Endodermal cell (in vitro differentiated cells): ENCODE measurements at regions not wholly inside any gene's neighbourhood (a gene's known extent, or its start where the extent isn't known, plus 50 kb on each side); places are given as distances from the start of the nearest gene placed in this dataset.

Source experiments
- DNase-seq: peaks from one replicate; pipeline ENCODE4 v3.0.0-alpha.2; 2017
- H3K27ac ChIP-seq: 2 replicates; pipeline ENCODE4 v1.5.1; 2013; ENCODE audit warnings: mild to moderate bottlenecking, low read depth, low read length, moderate library complexity
- H3K27me3 ChIP-seq: 2 replicates; pipeline ENCODE4 v1.6.1; 2013; ENCODE audit warnings: mild to moderate bottlenecking, low read length, moderate library complexity; ENCODE audit not compliant: insufficient read depth, control insufficient read depth, poor library complexity, severe bottlenecking
- H3K36me3 ChIP-seq: 2 replicates; pipeline ENCODE4 v1.7.0; 2013; ENCODE audit warnings: mild to moderate bottlenecking, low read length, moderate library complexity; ENCODE audit not compliant: control insufficient read depth, insufficient read depth
- H3K4me1 ChIP-seq: one replicate; pipeline ENCODE4 v1.7.0; 2013; ENCODE audit warnings: low read length; ENCODE audit not compliant: control insufficient read depth, insufficient read depth
- H3K4me3 ChIP-seq: 2 replicates; pipeline ENCODE4 v1.5.1; 2013; ENCODE audit warnings: mild to moderate bottlenecking, low read length, moderate library complexity
- H3K9ac ChIP-seq: 2 replicates; pipeline ENCODE4 v1.6.1; 2013; ENCODE audit warnings: mild to moderate bottlenecking, low read length, moderate library complexity; ENCODE audit not compliant: poor library complexity, severe bottlenecking; ENCODE audit errors: extremely low read depth
- H3K9me3 ChIP-seq: 2 replicates; pipeline ENCODE4 v1.6.1; 2013; ENCODE audit warnings: mild to moderate bottlenecking, low read length, moderate library complexity; ENCODE audit not compliant: control insufficient read depth
- H3K27ac Mint-ChIP-seq: 2 replicates; pipeline ENCODE4 v1.8.0; 2020; ENCODE audit warnings: mixed read lengths
- H3K27me3 Mint-ChIP-seq: 2 replicates; pipeline ENCODE4 v1.8.0; 2021; ENCODE audit warnings: mild to moderate bottlenecking, mixed read lengths; ENCODE audit not compliant: insufficient read depth
- H3K36me3 Mint-ChIP-seq: 2 replicates; pipeline ENCODE4 v1.8.0; 2020; ENCODE audit warnings: low read depth, mixed read lengths
- H3K4me1 Mint-ChIP-seq: 2 replicates; pipeline ENCODE4 v1.8.0; 2020; ENCODE audit warnings: mixed read lengths
- H3K4me3 Mint-ChIP-seq: 2 replicates; pipeline ENCODE4 v1.8.0; 2020; ENCODE audit warnings: mild to moderate bottlenecking, moderate library complexity, mixed read lengths
- H3K9me3 Mint-ChIP-seq: 2 replicates; pipeline ENCODE4 v1.8.0; 2020; ENCODE audit warnings: mild to moderate bottlenecking, mixed read lengths
- CTCF ChIP-seq: fragments of 200-600 bp; sonication (generic); conservative IDR thresholded peaks from 2 replicates; pipeline ENCODE4 v1.5.0; 2021; ENCODE audit warnings: antibody characterized with exemption, mild to moderate bottlenecking
- WGBS, 2 experiments: methylation state at CpG; one replicate each; pipeline versions ENCODE4 v1.1.5 to v1.1.7; 2013; ENCODE audit warnings: missing lambda C conversion rate in 2 of 2, mixed read lengths in 1 of 2; ENCODE audit not compliant: insufficient coverage in 1 of 2, insufficient read length in 1 of 2; 5-methylcytosine and 5-hydroxymethylcytosine counted together

- Mint-ChIP-seq H3K9me3 (no peaks in the 10 kb centered on the region), H3K4me1 (peaks cover 5% of the 10 kb centered on the region), H3K36me3 (no peaks in the 10 kb centered on the region), H3K4me3 (no peak overlapping the region), H3K27me3 (no peaks in the 10 kb centered on the region), H3K27ac (no peak overlapping the region)
- H3K36me3 ChIP-seq, result no peaks in the 10 kb centered on the region
- H3K9ac ChIP-seq, result no peak overlapping the region
- WGBS, 2 experiments, result 89 to 95% methylated on average over 2 of the region's 2 CpGs
- H3K9me3 ChIP-seq, result no peaks in the 10 kb centered on the region
- no peak overlapping the region for H3K4me3 ChIP-seq
- no peak for DNase-seq
- H3K27me3 ChIP-seq, result no peaks in the 10 kb centered on the region
- TF ChIP-seq CTCF, result no peak
- no peak overlapping the region for H3K27ac ChIP-seq
- H3K4me1 ChIP-seq, result no peaks in the 10 kb centered on the region
These were observed 163.4 kb upstream of the DPYD start for GRCh38 chr1:98084188-98084587.

- Mint-ChIP-seq H3K4me3 (no peak overlapping the region), H3K27ac (no peak overlapping the region), H3K27me3 (no peaks in the 10 kb centered on the region), H3K4me1 (peaks cover 4% of the 10 kb centered on the region), H3K9me3 (no peaks in the 10 kb centered on the region), H3K36me3 (no peaks in the 10 kb centered on the region)
- DNase-seq, result no peak
- H3K27ac ChIP-seq, result no peak overlapping the region
- no peaks in the 10 kb centered on the region for H3K27me3 ChIP-seq
- no peaks in the 10 kb centered on the region for H3K9me3 ChIP-seq
- no peaks in the 10 kb centered on the region for H3K4me1 ChIP-seq
- no peak for TF ChIP-seq CTCF
- H3K4me3 ChIP-seq, result no peak overlapping the region
- no peaks in the 10 kb centered on the region for H3K36me3 ChIP-seq
- no peak overlapping the region for H3K9ac ChIP-seq
- WGBS, 2 experiments, result 100% methylated on average over 1 of the region's 1 CpG
These were observed 161.1 kb upstream of the DPYD start for GRCh38 chr1:98081944-98082343.

GRCh38 chr1:98078596-98078995 is 157.8 kb upstream of the DPYD start:
- Histone ChIP-seq H3K4me3 (no peak overlapping the region), H3K36me3 (no peaks in the 10 kb centered on the region), H3K9ac (no peak overlapping the region), H3K9me3 (no peaks in the 10 kb centered on the region), H3K4me1 (no peaks in the 10 kb centered on the region), H3K27ac (no peak overlapping the region), H3K27me3 (no peaks in the 10 kb centered on the region)
- no peak overlapping the region for H3K27ac Mint-ChIP-seq
- no peaks in the 10 kb centered on the region for H3K27me3 Mint-ChIP-seq
- no peak for TF ChIP-seq CTCF
- no peaks in the 10 kb centered on the region for H3K36me3 Mint-ChIP-seq
- DNase-seq, result no peak
- no peak overlapping the region for H3K4me3 Mint-ChIP-seq
- no peaks in the 10 kb centered on the region for H3K9me3 Mint-ChIP-seq
- no peaks in the 10 kb centered on the region for H3K4me1 Mint-ChIP-seq
- 90% methylated on average over 2 of the region's 2 CpGs; no CpG with 5 or more reads in 1 of the 2 experiments for WGBS, 2 experiments
